SK-N-SH (cell line): ENCODE measurements at regions not wholly inside any gene's neighbourhood (a gene's known extent, or its start where the extent isn't known, plus 50 kb on each side); places are given as distances from the start of the nearest gene placed in this dataset.

Experiments used
- CTCF ChIA-PET: fragments of 300-600, 350-600 bp; formaldehyde crosslinking; extraction: SDS; loops from one replicate; lab custom pipeline; 2021; lab: Yijun Ruan, JAX
- POLR2A ChIA-PET: fragments of 350-600 bp; sonication (Branson Sonifier 250); formaldehyde crosslinking; extraction: SDS; loops from one replicate; lab custom pipeline; 2020; ENCODE audit warnings: antibody characterized with exemption, inconsistent platforms; lab: Yijun Ruan, JAX
- DNase-seq: peaks from one replicate; pipeline ENCODE4 v3.0.0; 2012
- H2AFZ ChIP-seq: fragments of 200-600 bp; sonication (generic); 2 replicates; pipeline ENCODE4 v1.8.1; 2016; ENCODE audit warnings: antibody characterized with exemption, mild to moderate bottlenecking, low read depth
- H3F3A ChIP-seq: fragments of 200-600 bp; sonication (generic); replicated peaks from 2 replicates; pipeline ENCODE3; 2016; ENCODE audit warnings: antibody characterized with exemption, mild to moderate bottlenecking; ENCODE audit not compliant: insufficient read depth
- H3K27ac ChIP-seq, 2 experiments: fragments of 200-500 bp in 1 of 2; fragments of 200-600 bp in 1 of 2; sonication (Bioruptor generic) in 1 of 2; sonication (generic), shearing (Covaris generic) in 1 of 2; 2 replicates each; pipeline versions ENCODE4 v1.5.1 to v1.6.1; 2014 to 2016; ENCODE audit warnings: low read depth in 2 of 2, inconsistent platforms in 1 of 2, low read length in 1 of 2, mild to moderate bottlenecking in 1 of 2, mixed read lengths in 1 of 2
- H3K27me3 ChIP-seq: fragments of 200-600 bp; sonication (generic), shearing (Covaris generic); 2 replicates; pipeline ENCODE4 v1.6.1; 2016; ENCODE audit warnings: mixed run types; ENCODE audit not compliant: insufficient read depth
- H3K36me3 ChIP-seq, 2 experiments: fragments of 200-500 bp in 1 of 2; fragments of 200-600 bp in 1 of 2; sonication (Bioruptor generic) in 1 of 2; sonication (generic) in 1 of 2; replicated peaks in 1 of 2; 2 replicates each; pipeline versions ENCODE3 to v1.5.1; 2014 to 2016; ENCODE audit warnings: low read length in 1 of 2, mild to moderate bottlenecking in 1 of 2; ENCODE audit not compliant: insufficient read depth in 2 of 2, control insufficient read depth in 1 of 2
- H3K4me1 ChIP-seq, 2 experiments: fragments of 200-500 bp in 1 of 2; fragments of 200-600 bp in 1 of 2; sonication (Bioruptor generic) in 1 of 2; sonication (generic), shearing (Covaris generic) in 1 of 2; 2 replicates each; pipeline versions ENCODE4 v1.5.1 to v1.6.1; 2014 to 2016; ENCODE audit warnings: low read depth in 1 of 2, low read length in 1 of 2, mixed run types in 1 of 2; ENCODE audit not compliant: insufficient read depth in 2 of 2, control insufficient read depth in 1 of 2
- H3K4me2 ChIP-seq: fragments of 200-600 bp; sonication (generic), shearing (Covaris generic); 2 replicates; pipeline ENCODE4 v1.6.1; 2017; ENCODE audit warnings: mixed run types
- H3K4me3 ChIP-seq, 2 experiments: fragments of 200-500 bp in 1 of 2; fragments of 200-600 bp in 1 of 2; sonication (Bioruptor generic) in 1 of 2; sonication (generic), shearing (Covaris generic) in 1 of 2; 2 replicates each; pipeline versions ENCODE4 v1.5.1 to v1.8.1; 2014 to 2016; ENCODE audit warnings: low read depth in 2 of 2, inconsistent platforms in 1 of 2, low read length in 1 of 2, mild to moderate bottlenecking in 1 of 2, mixed read lengths in 1 of 2, moderate library complexity in 1 of 2
- H3K79me2 ChIP-seq: fragments of 200-600 bp; sonication (generic); 2 replicates; pipeline ENCODE4 v1.8.1; 2017; ENCODE audit warnings: mild to moderate bottlenecking; ENCODE audit not compliant: insufficient read depth
- H3K9ac ChIP-seq: fragments of 200-600 bp; sonication (generic); 2 replicates; pipeline ENCODE4 v1.6.1; 2017; ENCODE audit warnings: mixed run types
- H3K9me2 ChIP-seq: fragments of 200-600 bp; sonication (generic); 2 replicates; pipeline ENCODE4 v1.6.1; 2017; ENCODE audit warnings: mixed run types
- H3K9me3 ChIP-seq: fragments of 200-600 bp; sonication (generic); 2 replicates; pipeline ENCODE4 v1.6.1; 2017; ENCODE audit warnings: mixed run types, mild to moderate bottlenecking, moderate library complexity
- H4K20me1 ChIP-seq: fragments of 200-600 bp; sonication (generic); 2 replicates; pipeline ENCODE4 v1.6.1; 2017; ENCODE audit warnings: mild to moderate bottlenecking, mixed run types; ENCODE audit not compliant: insufficient read depth
- CHD2 ChIP-seq: fragments of 150-350 bp; IDR thresholded peaks from 2 replicates; pipeline ENCODE4 v1.6.1; 2018; ENCODE audit warnings: low read length; ENCODE audit not compliant: partially characterized antibody
- EZH2phosphoT487 ChIP-seq: fragments of 200-600 bp; sonication (generic); IDR thresholded peaks from 2 replicates; pipeline ENCODE4 v1.6.1; 2017; ENCODE audit warnings: low read depth, mixed run types, mild to moderate bottlenecking, antibody characterized with exemption, moderate library complexity, borderline replicate concordance
- GABPA ChIP-seq: IDR thresholded peaks from 2 replicates; pipeline ENCODE4 v1.4.0; 2012; ENCODE audit warnings: low read depth, mild to moderate bottlenecking
- MEF2A ChIP-seq: IDR thresholded peaks from 2 replicates; pipeline ENCODE4 v1.4.0; 2012; ENCODE audit warnings: low read depth, borderline replicate concordance
- MXI1 ChIP-seq: IDR thresholded peaks from 2 replicates; pipeline ENCODE4 v1.6.1; 2012; ENCODE audit warnings: mild to moderate bottlenecking, low read depth, low read length, improper control_type of control experiment
- NFIC ChIP-seq: IDR thresholded peaks from 2 replicates; pipeline ENCODE4 v1.4.0; 2012; ENCODE audit warnings: borderline replicate concordance
- POLR2AphosphoS5 ChIP-seq: IDR thresholded peaks from 2 replicates; pipeline ENCODE4 v1.6.1; 2012; ENCODE audit warnings: low read depth, low read length
- RCOR1 ChIP-seq: fragments of 150-350 bp; IDR thresholded peaks from 2 replicates; pipeline ENCODE4 v1.6.1; 2017; ENCODE audit warnings: antibody characterized with exemption, low read length
- RFX5 ChIP-seq: IDR thresholded peaks from 2 replicates; pipeline ENCODE4 v1.6.1; 2012; ENCODE audit warnings: mild to moderate bottlenecking, improper control_type of control experiment, low read length
- SMC3 ChIP-seq: IDR thresholded peaks from 2 replicates; pipeline ENCODE4 v1.6.1; 2012; ENCODE audit warnings: low read depth, low read length, improper control_type of control experiment
- TEAD4 ChIP-seq: IDR thresholded peaks from 2 replicates; pipeline ENCODE4 v1.4.0; 2012; ENCODE audit warnings: mild to moderate bottlenecking, borderline replicate concordance; ENCODE audit not compliant: insufficient read depth
- USF1 ChIP-seq: IDR thresholded peaks from 2 replicates; pipeline ENCODE4 v1.4.0; 2012; ENCODE audit warnings: low read depth, borderline replicate concordance
- USF2 ChIP-seq: fragments of 150-350 bp; IDR thresholded peaks from 2 replicates; pipeline ENCODE4 v1.6.1; 2017; ENCODE audit warnings: antibody characterized with exemption, low read length, low read depth, borderline replicate concordance
- ZBTB33 ChIP-seq: IDR thresholded peaks from 2 replicates; pipeline ENCODE4 v1.4.0; 2012; ENCODE audit warnings: low read depth, borderline replicate concordance
- WGBS: methylation state at CpG from one replicate; pipeline ENCODE4 v1.1.6; 2017; ENCODE audit warnings: low lambda C conversion rate; 5-methylcytosine and 5-hydroxymethylcytosine counted together
- TF ChIP-seq, protein P1 (sequence below): IDR thresholded peaks from 2 replicates; pipeline ENCODE4 v1.4.0; 2012; ENCODE audit warnings: low read depth

- Histone ChIP-seq H3K4me3 (no peak overlapping the region), H3K9me2 (no peaks in the 10 kb centered on the region), H3K4me1 (peaks cover 3 to 4% of the 10 kb centered on the region in 2 experiments; a peak in 2 of 4 replicates), H3K27ac (no peak overlapping the region), H3K36me3 (no peaks in the 10 kb centered on the region), H3F3A (no peaks in the 10 kb centered on the region), H4K20me1 (no peaks in the 10 kb centered on the region), H3K4me2 (no peak overlapping the region), H3K9ac (no peak overlapping the region), H3K9me3 (no peaks in the 10 kb centered on the region), H2AFZ (no peak overlapping the region), H3K27me3 (no peaks in the 10 kb centered on the region), H3K79me2 (no peaks in the 10 kb centered on the region)
- no peak for TF ChIP-seq MXI1
- TF ChIP-seq RCOR1 = no peak
- TF ChIP-seq TEAD4 = no peak
- TF ChIP-seq GABPA = no peak
- TF ChIP-seq CHD2 = no peak
- TF ChIP-seq MEF2A = no peak
- no peak for TF ChIP-seq USF2
- TF ChIP-seq RFX5 = no peak
- TF ChIP-seq EZH2phosphoT487 = no peak
- no peak for TF ChIP-seq NFIC
- no peak for TF ChIP-seq POLR2AphosphoS5
- TF ChIP-seq USF1 = no peak
- TF ChIP-seq, protein P1, sequence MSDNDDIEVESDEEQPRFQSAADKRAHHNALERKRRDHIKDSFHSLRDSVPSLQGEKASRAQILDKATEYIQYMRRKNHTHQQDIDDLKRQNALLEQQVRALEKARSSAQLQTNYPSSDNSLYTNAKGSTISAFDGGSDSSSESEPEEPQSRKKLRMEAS = no peak
- no peak for TF ChIP-seq SMC3
- TF ChIP-seq ZBTB33 = no peak
- 12% methylated on average over 2 of the region's 2 CpGs for WGBS
- no peak for DNase-seq
- ChIA-PET CTCF (no interaction called here), POLR2A (no interaction called here)
Measured at GRCh38 chr4:130559268-130559667, 1463.3 kb downstream of the C4orf33 start.
